A549 (cell line): ENCODE measurements at regions not wholly inside any gene's neighbourhood (a gene's known extent, or its start where the extent isn't known, plus 50 kb on each side); places are given as distances from the start of the nearest gene placed in this dataset.

Experiments used
- EP300 ChIP-seq, 2 experiments: fragments of >200 bp; sonication (Bioruptor Twin); formaldehyde crosslinking; IDR thresholded peaks; 2 replicates in 1 of 2; 3 replicates in 1 of 2; pipeline ENCODE4 v1.6.1; 2016 to 2017
- HDAC2 ChIP-seq: fragments of 200-600 bp; sonication (generic); IDR thresholded peaks from 2 replicates; pipeline ENCODE4 v1.6.1; 2016
- SMC3 ChIP-seq: fragments of >200 bp; sonication (Bioruptor Twin); formaldehyde crosslinking; IDR thresholded peaks from 3 replicates; pipeline ENCODE4 v1.6.1; 2018; ENCODE audit warnings: inconsistent platforms
- TF ChIP-seq, protein P1 (sequence below): fragments of >200 bp; sonication (Bioruptor Twin); formaldehyde crosslinking; IDR thresholded peaks from 3 replicates; pipeline ENCODE4 v1.5.1; 2016
- TF ChIP-seq, protein P2 (sequence below): fragments of 450-650 bp; IDR thresholded peaks from 2 replicates; pipeline ENCODE4 v1.6.1; 2014; ENCODE audit warnings: antibody characterized with exemption

DNA sequence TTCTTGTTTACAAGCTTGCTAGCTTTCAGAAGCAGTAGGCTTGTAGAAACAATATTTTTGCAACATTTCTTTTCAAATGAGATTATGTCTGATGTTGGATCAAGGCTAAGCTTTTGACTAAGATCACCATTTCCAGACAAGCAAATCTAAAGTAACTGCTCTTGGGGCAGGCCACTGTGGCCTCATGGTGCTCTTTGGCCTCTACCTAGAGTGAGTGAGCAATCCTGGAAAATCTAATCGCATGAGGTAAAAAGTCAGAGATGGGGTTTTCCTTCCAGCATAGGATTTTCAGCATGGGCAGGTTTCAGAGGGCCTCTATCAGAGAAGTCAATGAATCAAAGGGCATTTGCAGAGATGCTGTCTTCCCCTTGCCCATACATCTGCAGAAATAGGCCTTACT is 331.9 kb downstream of the OMA1 start:
- TF ChIP-seq EP300 (IDR thresholded peaks at IDR 0.05): no peak
- no peak for TF ChIP-seq HDAC2
- TF ChIP-seq SMC3: no peak
- TF ChIP-seq, protein P1, sequence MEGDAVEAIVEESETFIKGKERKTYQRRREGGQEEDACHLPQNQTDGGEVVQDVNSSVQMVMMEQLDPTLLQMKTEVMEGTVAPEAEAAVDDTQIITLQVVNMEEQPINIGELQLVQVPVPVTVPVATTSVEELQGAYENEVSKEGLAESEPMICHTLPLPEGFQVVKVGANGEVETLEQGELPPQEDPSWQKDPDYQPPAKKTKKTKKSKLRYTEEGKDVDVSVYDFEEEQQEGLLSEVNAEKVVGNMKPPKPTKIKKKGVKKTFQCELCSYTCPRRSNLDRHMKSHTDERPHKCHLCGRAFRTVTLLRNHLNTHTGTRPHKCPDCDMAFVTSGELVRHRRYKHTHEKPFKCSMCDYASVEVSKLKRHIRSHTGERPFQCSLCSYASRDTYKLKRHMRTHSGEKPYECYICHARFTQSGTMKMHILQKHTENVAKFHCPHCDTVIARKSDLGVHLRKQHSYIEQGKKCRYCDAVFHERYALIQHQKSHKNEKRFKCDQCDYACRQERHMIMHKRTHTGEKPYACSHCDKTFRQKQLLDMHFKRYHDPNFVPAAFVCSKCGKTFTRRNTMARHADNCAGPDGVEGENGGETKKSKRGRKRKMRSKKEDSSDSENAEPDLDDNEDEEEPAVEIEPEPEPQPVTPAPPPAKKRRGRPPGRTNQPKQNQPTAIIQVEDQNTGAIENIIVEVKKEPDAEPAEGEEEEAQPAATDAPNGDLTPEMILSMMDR: no peak
- TF ChIP-seq, protein P2, sequence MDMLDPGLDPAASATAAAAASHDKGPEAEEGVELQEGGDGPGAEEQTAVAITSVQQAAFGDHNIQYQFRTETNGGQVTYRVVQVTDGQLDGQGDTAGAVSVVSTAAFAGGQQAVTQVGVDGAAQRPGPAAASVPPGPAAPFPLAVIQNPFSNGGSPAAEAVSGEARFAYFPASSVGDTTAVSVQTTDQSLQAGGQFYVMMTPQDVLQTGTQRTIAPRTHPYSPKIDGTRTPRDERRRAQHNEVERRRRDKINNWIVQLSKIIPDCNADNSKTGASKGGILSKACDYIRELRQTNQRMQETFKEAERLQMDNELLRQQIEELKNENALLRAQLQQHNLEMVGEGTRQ: no peak
